ENCODE measurements at regions not wholly inside any gene's neighbourhood (a gene's known extent, or its start where the extent isn't known, plus 50 kb on each side); places are given as distances from the start of the nearest gene placed in this dataset.

- Histone ChIP-seq H3K9ac (ENCODE audit: low read length) (no peak overlapping the region), H3K4me2 (ENCODE audit: low read length) (no peak overlapping the region), H3K79me2 (replicated peaks; ENCODE audit: insufficient read depth, low read length) (no peaks in the 10 kb centered on the region), H3K36me3 (ENCODE audit: insufficient read depth, low read length) (no peaks in the 10 kb centered on the region), H3K9me3 (ENCODE audit: low read length) (no peaks in the 10 kb centered on the region), H3K27ac (ENCODE audit: low read length) (no peak overlapping the region), H3F3A (ENCODE audit: insufficient read depth, low read length, poor library complexity, severe bottlenecking) (no peaks in the 10 kb centered on the region), H3K4me3 (ENCODE audit: low read length) (no peak overlapping the region), H2AFZ (ENCODE audit: low read depth, low read length) (no peak overlapping the region), H3K9me2 (ENCODE audit: insufficient read depth, low read length) (no peaks in the 10 kb centered on the region), H4K20me1 (ENCODE audit: insufficient read depth) (no peaks in the 10 kb centered on the region), H3K27me3 (ENCODE audit: insufficient read depth, low read depth, low read length) (no peaks in the 10 kb centered on the region)
- TF ChIP-seq CTCF (IDR thresholded peaks at IDR 0.05; ENCODE audit: poor library complexity, severe bottlenecking) (no peak), EP300 (conservative IDR thresholded peaks at IDR 0.05; ENCODE audit: poor library complexity, severe bottlenecking) (no peak), REST (IDR thresholded peaks at IDR 0.05; ENCODE audit: borderline replicate concordance) (no peak), MXI1 (conservative IDR thresholded peaks at IDR 0.05; ENCODE audit: poor library complexity, severe bottlenecking) (no peak), TAF1 (IDR thresholded peaks at IDR 0.05; ENCODE audit: low read depth) (no peak), EZH2 (IDR thresholded peaks at IDR 0.05; ENCODE audit: borderline replicate concordance, insufficient read depth, low read length, poor library complexity, severe bottlenecking) (no peak), RAD21 (conservative IDR thresholded peaks at IDR 0.05) (no peak), POLR2AphosphoS5 (IDR thresholded peaks at IDR 0.05) (no peak), SMC3 (conservative IDR thresholded peaks at IDR 0.05; ENCODE audit: poor library complexity) (no peak)
These were observed 91.0 kb upstream of the FOXA2 start for GRCh38 chr20:22675341-22675740.

- TF ChIP-seq MXI1 (conservative IDR thresholded peaks at IDR 0.05; ENCODE audit: poor library complexity, severe bottlenecking) (no peak), EZH2 (IDR thresholded peaks at IDR 0.05; ENCODE audit: borderline replicate concordance, insufficient read depth, low read length, poor library complexity, severe bottlenecking) (no peak), REST (IDR thresholded peaks at IDR 0.05; ENCODE audit: borderline replicate concordance) (no peak), POLR2AphosphoS5 (IDR thresholded peaks at IDR 0.05) (no peak)
- Histone ChIP-seq H3K27ac (ENCODE audit: low read length) (no peak overlapping the region), H3K4me3 (ENCODE audit: low read length) (no peak overlapping the region)
These were observed 94.3 kb upstream of the FOXA2 start for GRCh38 chr20:22678678-22679077.

More at GRCh38 chr20:22678678-22679077, 94.3 kb upstream of the FOXA2 start:
- Histone ChIP-seq H4K20me1 (ENCODE audit: insufficient read depth) (no peaks in the 10 kb centered on the region), H3K9ac (ENCODE audit: low read length) (no peak overlapping the region), H3K36me3 (ENCODE audit: insufficient read depth, low read length) (no peaks in the 10 kb centered on the region), H3K27me3 (ENCODE audit: insufficient read depth, low read depth, low read length) (no peaks in the 10 kb centered on the region), H2AFZ (ENCODE audit: low read depth, low read length) (no peak overlapping the region), H3K79me2 (replicated peaks; ENCODE audit: insufficient read depth, low read length) (no peaks in the 10 kb centered on the region), H3F3A (ENCODE audit: insufficient read depth, low read length, poor library complexity, severe bottlenecking) (no peaks in the 10 kb centered on the region), H3K9me2 (ENCODE audit: insufficient read depth, low read length) (no peaks in the 10 kb centered on the region), H3K9me3 (ENCODE audit: low read length) (no peaks in the 10 kb centered on the region), H3K4me2 (ENCODE audit: low read length) (no peak overlapping the region)

All from neural cell (in vitro differentiated cells).